OCI-LY3 (cell line): ENCODE measurements at regions not wholly inside any gene's neighbourhood (a gene's known extent, or its start where the extent isn't known, plus 50 kb on each side); places are given as distances from the start of the nearest gene placed in this dataset.
"Not testable (repeated sequence)": the region's sequence is repeated elsewhere in the genome, so short reads cannot be mapped to it uniquely, and the experiment has no call there.

ENCODE experiments used
- H2AFZ ChIP-seq: fragments of 200-600, 300-600 bp; shearing (Covaris generic); 2 replicates; pipeline ENCODE4 v1.6.0; 2014; ENCODE audit warnings: antibody characterized with exemption, low read depth, low read length
- H3K27ac ChIP-seq: fragments of 200-600, 300-600 bp; sonication (generic); 2 replicates; pipeline ENCODE4 v1.5.1; 2014; ENCODE audit warnings: mild to moderate bottlenecking, low read length, moderate library complexity, mixed read lengths
- H3K27me3 ChIP-seq: fragments of 200-600, 300-600 bp; sonication (generic); 2 replicates; pipeline ENCODE4 v1.6.1; 2014; ENCODE audit warnings: low read depth, low read length, mixed read lengths
- H3K36me3 ChIP-seq: fragments of 200-600, 300-600 bp; sonication (generic); replicated peaks from 2 replicates; pipeline ENCODE3; 2014; ENCODE audit warnings: low read depth, low read length, mixed read lengths
- H3K4me1 ChIP-seq: fragments of 300-600, 200-600 bp; sonication (generic); 2 replicates; pipeline ENCODE4 v1.6.1; 2014; ENCODE audit warnings: low read length, mixed read lengths
- H3K4me2 ChIP-seq: fragments of 200-600, 300-600 bp; sonication (generic); 2 replicates; pipeline ENCODE4 v1.6.1; 2014; ENCODE audit warnings: low read length, mixed read lengths
- H3K4me3 ChIP-seq: fragments of 300-600, 200-600 bp; sonication (generic); 2 replicates; pipeline ENCODE4 v1.5.1; 2014; ENCODE audit warnings: antibody characterized with exemption, mild to moderate bottlenecking, low read length, moderate library complexity
- H3K79me2 ChIP-seq: fragments of 300-600, 200-600 bp; shearing (Covaris generic); 2 replicates; pipeline ENCODE4 v1.6.1; 2014; ENCODE audit warnings: mild to moderate bottlenecking, low read length, mixed read lengths
- H3K9ac ChIP-seq: fragments of 300-600, 200-600 bp; shearing (Covaris generic); 2 replicates; pipeline ENCODE4 v1.6.0; 2014; ENCODE audit warnings: mild to moderate bottlenecking, low read length, moderate library complexity
- H3K9me3 ChIP-seq: fragments of 200-600, 300-600 bp; shearing (Covaris generic); 2 replicates; pipeline ENCODE4 v1.6.1; 2014; ENCODE audit warnings: low read length, mixed read lengths; ENCODE audit not compliant: insufficient read depth
- H4K20me1 ChIP-seq: fragments of 200-600, 300-600 bp; sonication (generic); 2 replicates; pipeline ENCODE4 v1.6.1; 2016; ENCODE audit warnings: low read length, mixed read lengths; ENCODE audit not compliant: insufficient read depth
- CTCF ChIP-seq: fragments of 200-600, 300-600 bp; sonication (generic); IDR thresholded peaks from 2 replicates; pipeline ENCODE4 v1.5.1; 2014; ENCODE audit warnings: antibody characterized with exemption, low read length, low read depth
- EZH2phosphoT487 ChIP-seq: fragments of 200-600 bp; shearing (Covaris generic); IDR thresholded peaks from 2 replicates; pipeline ENCODE4 v1.6.1; 2018; ENCODE audit warnings: antibody characterized with exemption, mixed run types, low read depth

GRCh38 chr3:102715030-102715697 lies 280.3 kb downstream of the ZPLD1 start:
- Histone ChIP-seq H3K9me3 (no peaks in the 10 kb centered on the region), H3K4me3 (peak overlapping the region; percentile 54), H4K20me1 (no peaks in the 10 kb centered on the region), H3K9ac (peak overlapping the region; percentile 18; the same call in 1 of the 2 replicates), H3K4me1 (peaks cover 17% of the 10 kb centered on the region), H3K4me2 (peak overlapping the region; percentile 57), H3K79me2 (no peaks in the 10 kb centered on the region), H3K27ac (peak overlapping the region; percentile 51), H3K27me3 (no peaks in the 10 kb centered on the region), H3K36me3 (no peaks in the 10 kb centered on the region), H2AFZ (peak overlapping the region; percentile 61)
- TF ChIP-seq EZH2phosphoT487 (no peak), CTCF (no peak)

GRCh38 chr3:102718651-102719050 lies 283.8 kb downstream of the ZPLD1 start:
- no peak for TF ChIP-seq EZH2phosphoT487
- no peak for TF ChIP-seq CTCF
- H3K27me3 ChIP-seq: no peaks in the 10 kb centered on the region
- no peaks in the 10 kb centered on the region for H4K20me1 ChIP-seq
- H2AFZ ChIP-seq: no peak overlapping the region
- no peaks in the 10 kb centered on the region for H3K9me3 ChIP-seq
- H3K4me3 ChIP-seq: no peak overlapping the region
- no peaks in the 10 kb centered on the region for H3K79me2 ChIP-seq
- H3K27ac ChIP-seq: no peak overlapping the region
- peaks cover 17% of the 10 kb centered on the region for H3K4me1 ChIP-seq
- no peak overlapping the region for H3K9ac ChIP-seq
- H3K4me2 ChIP-seq: no peak overlapping the region
- no peaks in the 10 kb centered on the region for H3K36me3 ChIP-seq

- Histone ChIP-seq H3K79me2 (no peaks in the 10 kb centered on the region), H3K9ac (no peak overlapping the region), H3K27ac (no peak overlapping the region), H3K4me2 (no peak overlapping the region), H3K27me3 (no peaks in the 10 kb centered on the region), H3K36me3 (no peaks in the 10 kb centered on the region), H3K9me3 (no peaks in the 10 kb centered on the region), H3K4me1 (no peaks in the 10 kb centered on the region), H3K4me3 (no peak overlapping the region), H2AFZ (no peak overlapping the region), H4K20me1 (no peaks in the 10 kb centered on the region)
- TF ChIP-seq EZH2phosphoT487 (no peak), CTCF (no peak)
These were observed 287.5 kb downstream of the ZPLD1 start for GRCh38 chr3:102722317-102722716.

- Histone ChIP-seq H3K79me2 (no peaks in the 10 kb centered on the region), H3K4me3 (no peak overlapping the region), H3K36me3 (no peaks in the 10 kb centered on the region), H3K27ac (no peak overlapping the region), H3K9ac (no peak overlapping the region), H3K4me1 (no peaks in the 10 kb centered on the region), H2AFZ (no peak overlapping the region), H4K20me1 (no peaks in the 10 kb centered on the region), H3K9me3 (no peaks in the 10 kb centered on the region), H3K4me2 (no peak overlapping the region), H3K27me3 (no peaks in the 10 kb centered on the region)
- TF ChIP-seq CTCF (no peak), EZH2phosphoT487 (no peak)
These were observed 292.5 kb downstream of the ZPLD1 start for GRCh38 chr3:102727340-102727739.

- not testable (repeated sequence) for H2AFZ ChIP-seq
These were observed 297.8 kb downstream of the ZPLD1 start for GRCh38 chr3:102732581-102732980.

More at GRCh38 chr3:102732581-102732980, 297.8 kb downstream of the ZPLD1 start:
- not testable (repeated sequence) for H3K79me2 ChIP-seq, H3K4me2 ChIP-seq, H3K36me3 ChIP-seq, H3K4me3 ChIP-seq, H3K9me3 ChIP-seq, H3K27ac ChIP-seq, H3K4me1 ChIP-seq, H4K20me1 ChIP-seq, H3K27me3 ChIP-seq, H3K9ac ChIP-seq
